ENCODE measurements at regions not wholly inside any gene's neighbourhood (a gene's known extent, or its start where the extent isn't known, plus 50 kb on each side); places are given as distances from the start of the nearest gene placed in this dataset.

DNA sequence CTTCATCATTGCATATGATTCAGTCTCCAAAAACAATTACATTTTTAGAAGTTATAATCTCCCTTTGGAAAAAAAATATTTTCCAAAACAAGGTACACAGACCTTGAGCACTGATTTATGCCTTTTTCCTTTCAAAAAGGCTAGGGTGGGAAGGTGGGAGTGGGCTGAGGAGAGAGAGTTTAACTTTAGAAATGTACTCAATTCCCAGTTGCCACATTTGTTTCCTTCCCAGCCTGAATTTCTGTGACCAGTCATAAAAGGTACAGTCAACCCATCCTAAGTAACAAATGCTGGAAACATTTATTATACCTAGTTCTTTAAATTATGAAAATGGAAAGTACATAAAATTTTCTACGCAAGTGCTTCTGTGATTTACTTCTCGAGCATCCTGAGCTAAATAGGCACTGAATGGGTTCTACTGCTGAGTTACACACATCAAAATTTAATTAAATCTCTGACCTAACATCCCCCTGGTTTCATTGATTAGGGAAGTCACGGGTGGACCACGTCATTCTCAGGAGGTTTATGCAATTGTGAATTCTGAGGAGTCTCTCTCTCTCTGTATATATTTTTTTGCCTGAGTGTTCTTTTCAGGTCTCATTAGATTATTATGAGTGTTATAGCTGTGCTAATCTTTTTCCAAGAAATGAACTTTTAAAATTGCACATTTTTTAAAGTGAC is 371.8 kb downstream of the BTG1 start:
- DNase-seq (no peak), ATAC-seq (no peak)
- no peak for TF ChIP-seq CTCF (IDR thresholded peaks at IDR 0.05)
- peak overlapping the region; percentile 15 for H3K4me3 ChIP-seq
- no peaks in the 10 kb centered on the region for H3K27me3 ChIP-seq (ENCODE audit: low read depth)
- H3K27ac ChIP-seq = no peak overlapping the region
- no peaks in the 10 kb centered on the region for H3K9me3 ChIP-seq
- intact Hi-C loops (cut with DNase I) = no loop called here
- peaks cover 11% of the 10 kb centered on the region for H3K4me1 ChIP-seq
- H3K36me3 ChIP-seq = no peaks in the 10 kb centered on the region

GRCh38 chr12:91772411-91772810 is 373.2 kb downstream of the BTG1 start:
- Histone ChIP-seq H3K4me3 (no peak overlapping the region), H3K4me1 (peaks cover 3% of the 10 kb centered on the region), H3K27me3 (ENCODE audit: low read depth) (no peaks in the 10 kb centered on the region), H3K36me3 (no peaks in the 10 kb centered on the region), H3K9me3 (no peaks in the 10 kb centered on the region), H3K27ac (no peak overlapping the region)
- DNase-seq (no peak), ATAC-seq (no peak)
- no peak for TF ChIP-seq CTCF (IDR thresholded peaks at IDR 0.05)
- intact Hi-C loops (cut with DNase I) = no loop called here

GRCh38 chr12:91769736-91770135 is 375.9 kb downstream of the BTG1 start:
- Histone ChIP-seq H3K4me1 (peaks cover 2% of the 10 kb centered on the region), H3K27ac (no peak overlapping the region), H3K27me3 (ENCODE audit: low read depth) (no peaks in the 10 kb centered on the region), H3K9me3 (no peaks in the 10 kb centered on the region), H3K4me3 (no peak overlapping the region), H3K36me3 (no peaks in the 10 kb centered on the region)
- TF ChIP-seq CTCF (IDR thresholded peaks at IDR 0.05) = no peak
- no peak for ATAC-seq
- intact Hi-C loops (cut with DNase I) = no loop called here
- no peak for DNase-seq

GRCh38 chr12:91767237-91767636 is 378.4 kb downstream of the BTG1 start:
- intact Hi-C loops (cut with DNase I) = no loop called here
- Histone ChIP-seq H3K9me3 (no peaks in the 10 kb centered on the region), H3K4me1 (no peaks in the 10 kb centered on the region), H3K36me3 (no peaks in the 10 kb centered on the region), H3K4me3 (no peak overlapping the region), H3K27ac (no peak overlapping the region), H3K27me3 (ENCODE audit: low read depth) (no peaks in the 10 kb centered on the region)
- no peak for TF ChIP-seq CTCF (IDR thresholded peaks at IDR 0.05)
- ATAC-seq (no peak), DNase-seq (no peak)

- no peaks in the 10 kb centered on the region for H3K27me3 ChIP-seq (ENCODE audit: low read depth)
- H3K4me1 ChIP-seq = no peaks in the 10 kb centered on the region
- ATAC-seq (no peak), DNase-seq (no peak)
- no peak overlapping the region for H3K4me3 ChIP-seq
- no peak overlapping the region for H3K27ac ChIP-seq
- no peak for TF ChIP-seq CTCF (IDR thresholded peaks at IDR 0.05)
- H3K36me3 ChIP-seq = no peaks in the 10 kb centered on the region
- intact Hi-C loops (cut with DNase I) = no loop called here
- no peaks in the 10 kb centered on the region for H3K9me3 ChIP-seq
Observed at GRCh38 chr12:91766454-91766853, 379.2 kb downstream of the BTG1 start.

Data from lower lobe of right lung (tissue), 2 donors.